Neural progenitor cell (in vitro differentiated cells): ENCODE measurements at regions not wholly inside any gene's neighbourhood (a gene's known extent, or its start where the extent isn't known, plus 50 kb on each side); places are given as distances from the start of the nearest gene placed in this dataset.

Experiments used
- DNase-seq: peaks from one replicate; pipeline ENCODE4 v3.0.0-alpha.2; 2016; ENCODE audit warnings: low spot score
- H2AFZ ChIP-seq: fragments of 200-600 bp; sonication (generic); replicated peaks from 2 replicates; pipeline ENCODE4 v1.6.1; 2016; ENCODE audit warnings: antibody characterized with exemption
- H3F3A ChIP-seq: fragments of 200-600 bp; sonication (generic); 2 replicates; pipeline ENCODE4 v1.6.1; 2016; ENCODE audit warnings: antibody characterized with exemption, low read depth
- H3K27ac ChIP-seq: fragments of 200-600 bp; sonication (generic); 2 replicates; pipeline ENCODE4 v1.5.1; 2016; ENCODE audit warnings: mild to moderate bottlenecking
- H3K27me3 ChIP-seq: fragments of 200-600 bp; sonication (generic); 2 replicates; pipeline ENCODE4 v1.6.1; 2016; ENCODE audit warnings: mild to moderate bottlenecking, moderate library complexity
- H3K36me3 ChIP-seq: fragments of 200-600 bp; sonication (generic); 2 replicates; pipeline ENCODE4 v1.5.1; 2016
- H3K4me1 ChIP-seq: fragments of 200-600 bp; sonication (generic); 2 replicates; pipeline ENCODE4 v1.6.1; 2016; ENCODE audit warnings: mixed run types
- H3K4me2 ChIP-seq: fragments of 200-600 bp; sonication (generic); 2 replicates; pipeline ENCODE4 v1.6.1; 2016
- H3K4me3 ChIP-seq: fragments of 200-600 bp; sonication (generic); 2 replicates; pipeline ENCODE4 v1.5.1; 2016
- H3K79me2 ChIP-seq: fragments of 200-600 bp; sonication (generic); 2 replicates; pipeline ENCODE4 v1.6.1; 2016; ENCODE audit warnings: low read depth
- H3K9ac ChIP-seq: fragments of 200-600 bp; sonication (generic); 2 replicates; pipeline ENCODE4 v1.6.1; 2016
- H3K9me3 ChIP-seq: fragments of 200-600 bp; sonication (generic); 2 replicates; pipeline ENCODE4 v1.5.1; 2016; ENCODE audit warnings: low read depth
- H4K20me1 ChIP-seq: fragments of 200-600 bp; sonication (generic); 2 replicates; pipeline ENCODE4 v1.6.1; 2016; ENCODE audit warnings: low read depth
- H3K27ac Mint-ChIP-seq: 3 replicates; pipeline ENCODE4 v1.8.0; 2021; ENCODE audit warnings: mixed read lengths
- H3K27me3 Mint-ChIP-seq: 2 replicates; pipeline ENCODE4 v1.8.0; 2022; ENCODE audit warnings: low read depth, mild to moderate bottlenecking, inconsistent platforms, moderate library complexity, mixed read lengths; ENCODE audit not compliant: insufficient read depth
- H3K36me3 Mint-ChIP-seq: 3 replicates; pipeline ENCODE4 v1.8.0; 2021; ENCODE audit warnings: mixed read lengths
- H3K4me1 Mint-ChIP-seq: 3 replicates; pipeline ENCODE4 v1.8.0; 2021; ENCODE audit warnings: mixed read lengths
- H3K4me3 Mint-ChIP-seq: 3 replicates; pipeline ENCODE4 v1.8.0; 2021; ENCODE audit warnings: mild to moderate bottlenecking, moderate library complexity, mixed read lengths
- H3K9me3 Mint-ChIP-seq: 3 replicates; pipeline ENCODE4 v1.8.0; 2020; ENCODE audit warnings: mixed read lengths
- EZH2 ChIP-seq: fragments of 200-600 bp; sonication (generic); IDR thresholded peaks from 2 replicates; pipeline ENCODE4 v1.6.1; 2017; ENCODE audit warnings: antibody characterized with exemption, mild to moderate bottlenecking, moderate library complexity
- EZH2phosphoT487 ChIP-seq: fragments of 200-600 bp; sonication (generic); IDR thresholded peaks from 2 replicates; pipeline ENCODE4 v1.6.1; 2017; ENCODE audit warnings: antibody characterized with exemption
- TF ChIP-seq, protein P1 (sequence below): fragments of 200-600 bp; sonication (generic); IDR thresholded peaks from 2 replicates; pipeline ENCODE4 v1.5.1; 2017; ENCODE audit warnings: antibody characterized with exemption, mild to moderate bottlenecking

DNA sequence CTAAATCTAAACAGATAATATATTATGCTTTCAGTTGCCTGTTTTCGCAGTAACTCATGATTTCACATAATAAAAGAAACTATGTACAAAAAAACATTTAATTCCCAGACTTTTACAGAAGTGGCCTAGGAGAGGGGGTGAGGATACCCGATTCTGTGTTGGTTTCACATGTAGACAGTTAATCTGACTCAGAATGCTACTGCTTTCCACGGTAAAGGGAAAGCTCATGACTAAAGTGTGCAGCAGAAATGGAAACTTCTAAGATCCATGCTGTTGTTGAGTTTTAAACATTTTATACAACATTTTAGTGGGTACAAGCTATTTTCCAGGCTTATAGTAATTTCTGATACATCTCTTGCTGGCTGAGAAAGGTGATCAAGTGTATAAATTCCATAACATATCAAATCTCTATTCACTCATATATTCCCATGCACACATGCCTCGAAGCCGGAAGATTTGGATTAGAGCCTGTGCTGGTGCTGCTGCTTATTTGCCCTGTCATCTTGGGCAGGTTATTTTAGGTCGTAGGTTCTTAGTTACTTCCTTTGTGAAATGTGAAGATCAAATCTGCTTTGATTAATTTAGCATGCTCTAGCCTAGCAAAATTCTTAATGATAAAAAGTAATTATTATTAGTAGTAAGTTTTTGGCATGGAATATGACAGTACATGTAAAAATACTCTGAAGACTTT, 896.7 kb upstream of the MAP3K7 start:
- Mint-ChIP-seq H3K4me1 (peaks cover 16% of the 10 kb centered on the region), H3K27ac (no peak overlapping the region), H3K9me3 (no peaks in the 10 kb centered on the region), H3K4me3 (no peak overlapping the region), H3K36me3 (no peaks in the 10 kb centered on the region), H3K27me3 (no peaks in the 10 kb centered on the region)
- H3K36me3 ChIP-seq, result no peaks in the 10 kb centered on the region
- H3K79me2 ChIP-seq, result no peaks in the 10 kb centered on the region
- no peak for DNase-seq
- H3K9ac ChIP-seq, result no peak overlapping the region
- TF ChIP-seq EZH2 (no peak), EZH2phosphoT487 (no peak)
- TF ChIP-seq, protein P1, sequence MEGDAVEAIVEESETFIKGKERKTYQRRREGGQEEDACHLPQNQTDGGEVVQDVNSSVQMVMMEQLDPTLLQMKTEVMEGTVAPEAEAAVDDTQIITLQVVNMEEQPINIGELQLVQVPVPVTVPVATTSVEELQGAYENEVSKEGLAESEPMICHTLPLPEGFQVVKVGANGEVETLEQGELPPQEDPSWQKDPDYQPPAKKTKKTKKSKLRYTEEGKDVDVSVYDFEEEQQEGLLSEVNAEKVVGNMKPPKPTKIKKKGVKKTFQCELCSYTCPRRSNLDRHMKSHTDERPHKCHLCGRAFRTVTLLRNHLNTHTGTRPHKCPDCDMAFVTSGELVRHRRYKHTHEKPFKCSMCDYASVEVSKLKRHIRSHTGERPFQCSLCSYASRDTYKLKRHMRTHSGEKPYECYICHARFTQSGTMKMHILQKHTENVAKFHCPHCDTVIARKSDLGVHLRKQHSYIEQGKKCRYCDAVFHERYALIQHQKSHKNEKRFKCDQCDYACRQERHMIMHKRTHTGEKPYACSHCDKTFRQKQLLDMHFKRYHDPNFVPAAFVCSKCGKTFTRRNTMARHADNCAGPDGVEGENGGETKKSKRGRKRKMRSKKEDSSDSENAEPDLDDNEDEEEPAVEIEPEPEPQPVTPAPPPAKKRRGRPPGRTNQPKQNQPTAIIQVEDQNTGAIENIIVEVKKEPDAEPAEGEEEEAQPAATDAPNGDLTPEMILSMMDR, result no peak
- H3K27ac ChIP-seq, result no peak overlapping the region
- H3K9me3 ChIP-seq, result no peaks in the 10 kb centered on the region
- H4K20me1 ChIP-seq, result no peaks in the 10 kb centered on the region
- no peaks in the 10 kb centered on the region for H3K4me1 ChIP-seq
- no peak overlapping the region for H2AFZ ChIP-seq
- no peaks in the 10 kb centered on the region for H3F3A ChIP-seq
- H3K4me2 ChIP-seq, result no peak overlapping the region
- no peaks in the 10 kb centered on the region for H3K27me3 ChIP-seq
- no peak overlapping the region for H3K4me3 ChIP-seq

- TF ChIP-seq EZH2phosphoT487 (no peak), EZH2 (no peak)
- TF ChIP-seq, protein P1, result no peak
- Histone ChIP-seq H3K27me3 (no peaks in the 10 kb centered on the region), H3K9ac (no peak overlapping the region), H3K27ac (no peak overlapping the region), H3K36me3 (no peaks in the 10 kb centered on the region), H3K9me3 (no peaks in the 10 kb centered on the region), H3K4me1 (no peaks in the 10 kb centered on the region), H3K4me2 (no peak overlapping the region), H2AFZ (no peak overlapping the region), H3F3A (no peaks in the 10 kb centered on the region), H3K4me3 (no peak overlapping the region), H4K20me1 (no peaks in the 10 kb centered on the region), H3K79me2 (no peaks in the 10 kb centered on the region)
- Mint-ChIP-seq H3K9me3 (no peaks in the 10 kb centered on the region), H3K27ac (no peak overlapping the region), H3K36me3 (no peaks in the 10 kb centered on the region), H3K4me1 (peaks cover 9% of the 10 kb centered on the region), H3K4me3 (no peak overlapping the region), H3K27me3 (peaks cover 3% of the 10 kb centered on the region)
- DNase-seq, result no peak
These were observed 895.6 kb upstream of the MAP3K7 start for GRCh38 chr6:91482498-91482897.

DNA sequence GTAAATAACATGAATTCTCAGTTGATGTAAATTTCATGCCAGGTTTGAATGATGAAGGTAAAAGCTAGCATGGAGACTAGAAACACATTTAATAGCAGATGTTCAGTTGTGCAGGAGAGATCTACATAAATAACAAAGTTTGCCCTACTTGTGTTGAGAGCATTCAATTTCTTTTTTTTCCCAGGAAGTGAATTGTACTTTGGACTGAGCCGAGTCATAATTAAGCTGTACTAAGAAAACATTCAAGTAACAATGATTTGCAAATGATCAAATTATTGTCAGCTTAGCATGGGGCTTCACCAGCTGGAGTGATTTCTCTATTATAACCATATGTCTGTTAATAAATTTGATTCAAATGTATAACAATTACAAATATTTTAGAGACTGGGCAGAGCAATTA, 893.5 kb upstream of the MAP3K7 start:
- TF ChIP-seq EZH2 (no peak), EZH2phosphoT487 (no peak)
- TF ChIP-seq, protein P1, result no peak
- no peak overlapping the region for H3K4me2 ChIP-seq
- Mint-ChIP-seq H3K4me3 (no peak overlapping the region), H3K27me3 (peaks cover 3% of the 10 kb centered on the region), H3K4me1 (peaks cover 8% of the 10 kb centered on the region), H3K27ac (no peak overlapping the region), H3K36me3 (no peaks in the 10 kb centered on the region), H3K9me3 (no peaks in the 10 kb centered on the region)
- H3K4me1 ChIP-seq, result peaks cover 4% of the 10 kb centered on the region
- H3K9me3 ChIP-seq, result no peaks in the 10 kb centered on the region
- H3K27me3 ChIP-seq, result no peaks in the 10 kb centered on the region
- H3K9ac ChIP-seq, result no peak overlapping the region
- no peak overlapping the region for H2AFZ ChIP-seq
- H3F3A ChIP-seq, result no peaks in the 10 kb centered on the region
- H4K20me1 ChIP-seq, result no peaks in the 10 kb centered on the region
- no peaks in the 10 kb centered on the region for H3K36me3 ChIP-seq
- no peak overlapping the region for H3K27ac ChIP-seq
- H3K79me2 ChIP-seq, result no peaks in the 10 kb centered on the region
- no peak for DNase-seq
- no peak overlapping the region for H3K4me3 ChIP-seq
